Activated naive CD8-positive, alpha-beta T cell treated with anti-CD3 and anti-CD28 coated beads for 36 hours (primary cell): ENCODE measurements at regions not wholly inside any gene's neighbourhood (a gene's known extent, or its start where the extent isn't known, plus 50 kb on each side); places are given as distances from the start of the nearest gene placed in this dataset.
A peak's percentile ranks its signal among the peaks of the same experiment; 100 is the strongest.

Experiments used
- DNase-seq: peaks from one replicate; pipeline ENCODE4 v3.0.0; 2021
- H3K27ac Mint-ChIP-seq: one replicate; pipeline ENCODE4 v1.8.0; 2022; ENCODE audit warnings: mild to moderate bottlenecking, moderate library complexity, mixed read lengths
- H3K27me3 Mint-ChIP-seq: one replicate; pipeline ENCODE4 v1.8.0; 2022; ENCODE audit warnings: mild to moderate bottlenecking, mixed read lengths
- H3K36me3 Mint-ChIP-seq: one replicate; pipeline ENCODE4 v1.8.0; 2021; ENCODE audit warnings: mild to moderate bottlenecking, mixed read lengths
- H3K4me1 Mint-ChIP-seq: one replicate; pipeline ENCODE4 v1.8.0; 2021; ENCODE audit warnings: mixed read lengths
- H3K4me3 Mint-ChIP-seq: one replicate; pipeline ENCODE4 v1.8.0; 2022; ENCODE audit warnings: mild to moderate bottlenecking, moderate library complexity, mixed read lengths
- H3K9me3 Mint-ChIP-seq: one replicate; pipeline ENCODE4 v1.8.0; 2022; ENCODE audit warnings: mixed read lengths

GRCh38 chr12:92503029-92503931 is 199.5 kb upstream of the PLEKHG7 start:
- no peak for DNase-seq
- Mint-ChIP-seq H3K4me3 (no peak overlapping the region), H3K27ac (peak overlapping the region; percentile 85), H3K9me3 (peaks cover 4% of the 10 kb centered on the region), H3K4me1 (peaks cover 48% of the 10 kb centered on the region), H3K36me3 (peaks cover 10% of the 10 kb centered on the region), H3K27me3 (no peaks in the 10 kb centered on the region)

- H3K27me3 Mint-ChIP-seq: no peaks in the 10 kb centered on the region
- no peak overlapping the region for H3K4me3 Mint-ChIP-seq
- H3K4me1 Mint-ChIP-seq: peaks cover 48% of the 10 kb centered on the region
Measured at GRCh38 chr12:92502417-92503028, 200.3 kb upstream of the PLEKHG7 start.

GRCh38 chr12:92496790-92497189 is 206.0 kb upstream of the PLEKHG7 start:
- Mint-ChIP-seq H3K27ac (peak overlapping the region; percentile 13), H3K36me3 (peaks cover 7% of the 10 kb centered on the region), H3K27me3 (no peaks in the 10 kb centered on the region), H3K4me1 (peaks cover 26% of the 10 kb centered on the region), H3K4me3 (no peak overlapping the region), H3K9me3 (peaks cover 4% of the 10 kb centered on the region)
- DNase-seq: no peak

More at GRCh38 chr12:92502417-92503028, 200.3 kb upstream of the PLEKHG7 start:
- DNase-seq: no peak
- Mint-ChIP-seq H3K27ac (peak overlapping the region; percentile 85), H3K9me3 (peaks cover 4% of the 10 kb centered on the region), H3K36me3 (peaks cover 10% of the 10 kb centered on the region)

- H3K27ac Mint-ChIP-seq: no peak overlapping the region
- no peak for DNase-seq
- H3K4me1 Mint-ChIP-seq: peaks cover 23% of the 10 kb centered on the region
- H3K4me3 Mint-ChIP-seq: no peak overlapping the region
- H3K36me3 Mint-ChIP-seq: peaks cover 6% of the 10 kb centered on the region
- H3K9me3 Mint-ChIP-seq: peaks cover 6% of the 10 kb centered on the region
- no peaks in the 10 kb centered on the region for H3K27me3 Mint-ChIP-seq
Measured at GRCh38 chr12:92495108-92495507, 207.7 kb upstream of the PLEKHG7 start.

- no peak for DNase-seq
- Mint-ChIP-seq H3K27me3 (no peaks in the 10 kb centered on the region), H3K27ac (peak overlapping the region; percentile 49), H3K9me3 (peaks cover 11% of the 10 kb centered on the region), H3K4me1 (peaks cover 26% of the 10 kb centered on the region), H3K36me3 (peaks cover 6% of the 10 kb centered on the region), H3K4me3 (no peak overlapping the region)
Measured at GRCh38 chr12:92493816-92494215, 209.0 kb upstream of the PLEKHG7 start.

GRCh38 chr12:92492995-92493394 is 209.8 kb upstream of the PLEKHG7 start:
- no peak for DNase-seq
- H3K4me1 Mint-ChIP-seq: peaks cover 32% of the 10 kb centered on the region
- H3K36me3 Mint-ChIP-seq: peaks cover 9% of the 10 kb centered on the region
- peaks cover 16% of the 10 kb centered on the region for H3K9me3 Mint-ChIP-seq
- H3K4me3 Mint-ChIP-seq: no peak overlapping the region
- no peak overlapping the region for H3K27ac Mint-ChIP-seq
- no peaks in the 10 kb centered on the region for H3K27me3 Mint-ChIP-seq

- Mint-ChIP-seq H3K9me3 (peaks cover 16% of the 10 kb centered on the region), H3K4me3 (no peak overlapping the region)
Measured at GRCh38 chr12:92492291-92492690, 210.5 kb upstream of the PLEKHG7 start.

GRCh38 chr12:92489781-92490180 is 213.0 kb upstream of the PLEKHG7 start:
- peaks cover 18% of the 10 kb centered on the region for H3K9me3 Mint-ChIP-seq
- peaks cover 39% of the 10 kb centered on the region for H3K4me1 Mint-ChIP-seq
- H3K27me3 Mint-ChIP-seq: no peaks in the 10 kb centered on the region
- peaks cover 15% of the 10 kb centered on the region for H3K36me3 Mint-ChIP-seq
- no peak overlapping the region for H3K27ac Mint-ChIP-seq
- DNase-seq: no peak
- H3K4me3 Mint-ChIP-seq: no peak overlapping the region

More at GRCh38 chr12:92492291-92492690, 210.5 kb upstream of the PLEKHG7 start:
- DNase-seq: no peak
- Mint-ChIP-seq H3K27me3 (no peaks in the 10 kb centered on the region), H3K27ac (no peak overlapping the region), H3K36me3 (peaks cover 9% of the 10 kb centered on the region), H3K4me1 (peaks cover 32% of the 10 kb centered on the region)

GRCh38 chr12:92488735-92489134 is 214.1 kb upstream of the PLEKHG7 start:
- H3K36me3 Mint-ChIP-seq: peaks cover 15% of the 10 kb centered on the region
- no peak overlapping the region for H3K4me3 Mint-ChIP-seq
- H3K4me1 Mint-ChIP-seq: peaks cover 31% of the 10 kb centered on the region
- no peaks in the 10 kb centered on the region for H3K27me3 Mint-ChIP-seq
- no peak for DNase-seq
- H3K27ac Mint-ChIP-seq: peak overlapping the region; percentile 79
- H3K9me3 Mint-ChIP-seq: peaks cover 18% of the 10 kb centered on the region

- Mint-ChIP-seq H3K27me3 (no peaks in the 10 kb centered on the region), H3K4me1 (peaks cover 27% of the 10 kb centered on the region), H3K27ac (no peak overlapping the region), H3K36me3 (peaks cover 11% of the 10 kb centered on the region), H3K4me3 (no peak overlapping the region), H3K9me3 (peaks cover 15% of the 10 kb centered on the region)
- DNase-seq: no peak
Measured at GRCh38 chr12:92487138-92487485, 215.7 kb upstream of the PLEKHG7 start.

- no peak overlapping the region for H3K4me3 Mint-ChIP-seq
- H3K27me3 Mint-ChIP-seq: no peaks in the 10 kb centered on the region
- DNase-seq: no peak
- peaks cover 27% of the 10 kb centered on the region for H3K4me1 Mint-ChIP-seq
- no peak overlapping the region for H3K27ac Mint-ChIP-seq
- peaks cover 13% of the 10 kb centered on the region for H3K9me3 Mint-ChIP-seq
- H3K36me3 Mint-ChIP-seq: peaks cover 9% of the 10 kb centered on the region
Measured at GRCh38 chr12:92486443-92487137, 216.2 kb upstream of the PLEKHG7 start.

- Mint-ChIP-seq H3K9me3 (peaks cover 12% of the 10 kb centered on the region), H3K36me3 (peaks cover 8% of the 10 kb centered on the region), H3K4me1 (peaks cover 28% of the 10 kb centered on the region), H3K4me3 (no peak overlapping the region), H3K27ac (peak overlapping the region; percentile 85), H3K27me3 (no peaks in the 10 kb centered on the region)
- no peak for DNase-seq
Measured at GRCh38 chr12:92485351-92486348, 217.1 kb upstream of the PLEKHG7 start.

GRCh38 chr12:92482599-92482998 is 220.2 kb upstream of the PLEKHG7 start:
- DNase-seq: no peak
- H3K36me3 Mint-ChIP-seq: peaks cover 6% of the 10 kb centered on the region
- H3K27me3 Mint-ChIP-seq: no peaks in the 10 kb centered on the region
- H3K27ac Mint-ChIP-seq: no peak overlapping the region
- H3K9me3 Mint-ChIP-seq: peaks cover 1% of the 10 kb centered on the region
- H3K4me3 Mint-ChIP-seq: no peak overlapping the region
- H3K4me1 Mint-ChIP-seq: peaks cover 24% of the 10 kb centered on the region

GRCh38 chr12:92481066-92481465 is 221.7 kb upstream of the PLEKHG7 start:
- Mint-ChIP-seq H3K9me3 (peaks cover 4% of the 10 kb centered on the region), H3K36me3 (peaks cover 6% of the 10 kb centered on the region), H3K27me3 (no peaks in the 10 kb centered on the region), H3K27ac (no peak overlapping the region), H3K4me3 (no peak overlapping the region), H3K4me1 (peaks cover 18% of the 10 kb centered on the region)
- no peak for DNase-seq
